Astrocyte of the hippocampus (primary cell): ENCODE measurements at regions not wholly inside any gene's neighbourhood (a gene's known extent, or its start where the extent isn't known, plus 50 kb on each side); places are given as distances from the start of the nearest gene placed in this dataset.
"Not testable (repeated sequence)": the region's sequence is repeated elsewhere in the genome, so short reads cannot be mapped to it uniquely, and the experiment has no call there.

ENCODE experiments used
- DNase-seq: peaks from one replicate; pipeline ENCODE4 v3.0.0; 2011; ENCODE audit warnings: low read depth, low spot score

DNA sequence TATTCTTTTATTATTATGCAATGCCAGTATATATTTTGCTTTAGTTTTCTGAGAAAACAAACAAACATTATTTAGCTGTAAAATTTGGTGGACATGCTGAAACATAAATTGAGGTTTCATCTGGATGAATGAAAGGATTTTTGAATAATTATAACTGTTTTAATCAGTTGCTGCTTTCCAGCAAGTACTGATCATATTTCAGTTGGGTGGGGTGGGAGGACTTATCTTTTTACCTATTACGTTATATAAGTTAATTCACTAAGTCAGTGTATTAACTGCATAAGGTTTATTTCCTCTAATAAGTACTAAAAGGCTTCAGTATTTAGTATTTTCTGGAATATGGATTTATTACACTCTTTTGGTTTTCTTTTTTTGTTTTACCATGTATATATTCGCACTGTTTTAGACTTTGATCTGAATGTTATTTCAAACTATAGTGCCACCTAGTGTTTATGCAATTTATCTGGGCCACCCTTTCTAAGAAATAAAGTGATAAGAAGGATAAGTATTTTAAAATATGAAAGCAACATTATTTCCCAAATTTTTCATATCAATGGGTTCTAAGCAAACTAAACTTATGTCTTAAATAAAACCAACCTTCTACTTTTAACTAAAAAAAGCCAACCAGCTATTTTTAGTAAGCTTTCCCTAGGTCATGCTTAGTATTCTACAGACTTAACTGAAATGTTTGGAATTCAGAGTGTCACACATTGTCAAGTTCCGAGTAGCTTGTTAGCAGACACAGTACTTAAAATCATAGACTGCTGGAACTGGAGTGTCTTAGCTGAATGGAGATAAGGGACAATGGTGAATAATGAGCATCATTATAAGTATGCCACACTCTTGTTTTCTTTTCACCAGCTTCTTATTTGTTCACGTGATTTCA is 105.4 kb upstream of the MCHR2 start:
- DNase-seq = peak; percentile 36

- no peak for DNase-seq
Observed at GRCh38 chr6:100096936-100097335, 102.9 kb upstream of the MCHR2 start.

- no peak for DNase-seq
Observed at GRCh38 chr6:100096341-100096740, 102.3 kb upstream of the MCHR2 start.

- DNase-seq = no peak
Observed at GRCh38 chr6:100093405-100093804, 99.4 kb upstream of the MCHR2 start.

GRCh38 chr6:100088009-100088408 is 94.0 kb upstream of the MCHR2 start:
- DNase-seq = peak; percentile 58

- no peak for DNase-seq
Observed at GRCh38 chr6:100084991-100085364, 91.0 kb upstream of the MCHR2 start.

GRCh38 chr6:100084316-100084990 is 90.4 kb upstream of the MCHR2 start:
- peak; percentile 44 for DNase-seq

DNA sequence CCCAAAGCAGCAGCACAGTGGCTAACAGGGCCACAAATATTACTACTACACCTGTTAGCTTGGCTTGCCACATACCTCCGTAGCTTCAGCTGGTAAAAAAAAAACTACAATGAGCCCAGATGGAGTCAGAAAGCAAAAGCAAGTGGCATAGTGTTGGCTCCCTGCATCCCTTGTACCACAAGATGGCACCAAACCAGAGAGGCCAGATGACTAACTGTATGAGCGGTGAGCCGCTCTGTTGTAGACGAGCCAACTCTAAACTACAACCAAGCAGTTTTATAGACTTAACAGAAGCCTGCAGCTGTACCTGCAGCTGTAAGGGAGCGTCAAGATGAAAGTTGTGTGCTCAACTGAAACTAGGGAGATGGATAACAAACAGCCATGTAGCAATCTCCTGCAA is 84.5 kb upstream of the MCHR2 start:
- DNase-seq = peak; percentile 46

DNA sequence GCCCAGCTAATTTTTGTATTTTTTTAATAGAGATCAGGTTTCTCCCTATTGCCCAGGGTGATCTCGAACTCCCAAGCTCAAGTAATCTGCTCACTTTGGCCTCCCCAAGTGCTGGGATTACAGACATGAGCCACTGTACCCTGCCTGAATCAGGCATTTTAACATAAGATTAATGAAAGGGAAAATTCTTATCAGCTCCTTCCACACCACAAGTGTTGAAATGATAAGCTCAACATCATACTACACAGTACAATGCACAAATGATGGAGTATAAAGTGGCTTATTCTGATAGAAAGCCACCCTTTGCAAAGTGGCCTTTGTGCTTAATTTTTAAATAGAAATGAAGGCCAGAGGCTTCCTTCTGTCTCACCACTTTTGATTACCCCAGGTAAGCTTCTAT is 71.3 kb upstream of the MCHR2 start:
- no peak for DNase-seq

DNA sequence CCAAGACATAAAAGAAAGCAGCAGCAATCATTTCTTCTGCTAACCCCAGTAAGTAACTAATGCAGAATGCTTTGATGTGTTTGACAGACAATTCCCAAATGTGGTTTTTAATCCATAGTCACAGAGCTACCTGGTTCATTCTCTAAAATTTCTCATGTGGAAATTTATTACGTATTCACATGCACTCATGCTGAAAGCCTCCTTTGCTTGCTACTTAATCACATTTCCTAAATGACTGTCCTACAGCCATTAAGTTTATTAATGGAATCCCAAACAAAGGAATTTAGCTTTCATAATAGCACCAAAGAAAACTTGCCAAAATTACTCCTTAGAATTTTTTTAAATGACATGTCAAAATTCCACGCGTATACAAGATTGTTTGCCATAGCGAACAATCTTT is 68.6 kb upstream of the MCHR2 start:
- no peak for DNase-seq

DNA sequence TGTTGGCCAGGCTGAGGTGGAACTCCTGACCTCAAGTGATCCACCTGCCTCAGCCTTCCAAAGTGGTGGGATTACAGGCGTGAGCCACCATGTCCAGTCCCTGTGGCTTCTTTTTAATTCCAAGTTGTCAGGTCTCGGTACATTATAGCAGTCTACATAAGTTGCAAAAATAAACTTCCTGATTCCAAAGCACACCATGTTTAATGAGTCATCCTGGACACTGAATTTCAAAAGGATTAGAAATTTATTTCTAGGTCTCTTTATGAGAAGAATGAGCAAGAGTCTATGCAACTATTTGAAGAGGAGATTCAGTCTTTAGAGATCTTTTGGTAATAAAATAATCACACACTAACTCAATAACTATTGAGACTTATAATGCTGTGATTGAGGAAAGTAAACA is 63.9 kb upstream of the MCHR2 start:
- no peak for DNase-seq

DNA sequence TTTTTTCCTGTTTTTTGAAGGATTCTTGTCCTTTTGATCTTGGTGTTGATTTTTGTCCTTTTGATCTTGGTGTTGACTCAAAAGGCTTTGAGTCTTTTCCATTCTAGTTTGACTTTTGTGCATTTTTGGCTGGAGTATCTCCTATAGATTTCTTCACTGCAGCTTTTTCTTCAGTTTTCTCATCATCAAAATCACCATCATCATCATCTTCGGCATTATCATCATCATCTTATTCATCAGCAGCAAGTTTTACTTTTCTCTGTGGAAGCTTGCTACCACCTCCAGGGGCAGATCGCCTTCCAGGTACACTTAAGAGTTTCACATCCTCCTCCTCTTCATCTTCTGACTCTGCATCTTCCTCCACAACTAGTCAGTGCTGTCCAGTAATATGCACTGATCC is 56.5 kb upstream of the MCHR2 start:
- no peak for DNase-seq

DNA sequence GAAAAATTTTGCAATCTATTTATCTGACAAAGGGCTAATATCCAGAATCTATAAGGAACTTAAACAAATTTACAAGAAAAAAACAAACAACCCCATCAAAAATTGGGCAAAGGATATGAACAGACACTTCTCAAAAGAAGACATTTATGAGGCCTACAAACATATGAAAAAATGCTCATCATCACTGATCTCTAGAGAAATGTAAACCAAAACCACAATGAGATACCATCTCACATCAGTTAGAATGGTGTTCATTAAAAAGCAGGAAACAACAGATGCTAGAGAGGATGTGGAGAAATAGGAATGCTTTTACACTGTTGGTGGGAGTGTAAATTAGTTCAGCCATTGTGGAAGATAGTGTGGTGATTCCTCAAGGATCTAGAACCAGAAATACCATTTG is 49.9 kb upstream of the MCHR2 start:
- DNase-seq = not testable (repeated sequence)
